ENCODE measurements at regions not wholly inside any gene's neighbourhood (a gene's known extent, or its start where the extent isn't known, plus 50 kb on each side); places are given as distances from the start of the nearest gene placed in this dataset.

DNA sequence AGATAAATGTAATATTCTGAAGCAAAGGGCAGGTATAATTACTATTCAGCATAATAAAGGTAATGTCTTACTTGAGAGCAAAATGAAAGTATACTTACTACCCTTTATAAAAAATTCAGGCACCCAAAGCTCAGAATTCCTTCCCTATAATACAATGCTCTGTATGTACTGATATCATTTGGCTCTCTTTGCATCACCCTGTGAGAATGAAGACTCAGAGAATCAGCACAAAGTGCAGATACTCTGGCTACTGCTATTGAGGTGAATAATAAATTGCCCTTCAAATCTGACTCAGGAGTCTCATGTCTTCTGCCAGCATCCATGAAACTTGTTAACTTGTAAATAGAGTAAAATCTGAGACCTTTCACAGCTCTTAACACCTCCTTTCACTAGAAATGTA, 108.5 kb upstream of the KCTD3 start:
- DNase-seq (ENCODE audit: low read depth, low spot score): no peak

DNA sequence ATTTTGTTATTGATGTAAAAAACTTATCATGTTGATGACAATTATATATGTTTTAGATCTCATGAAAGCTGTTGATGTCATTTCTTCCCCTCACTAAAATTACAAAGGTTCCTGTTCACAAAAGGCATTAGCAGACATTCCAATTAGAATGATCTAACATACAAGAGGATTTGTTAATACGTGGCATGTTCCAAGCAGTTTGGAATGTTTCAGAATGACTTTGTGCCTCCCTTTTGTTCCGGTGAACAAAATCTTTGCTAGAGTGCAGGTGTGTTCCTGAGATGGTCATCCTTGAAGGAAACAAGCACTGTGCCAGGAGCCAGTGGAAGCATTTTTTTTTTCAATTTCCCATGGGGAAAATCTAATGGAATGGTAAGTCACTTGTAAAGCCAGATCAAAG, 108.0 kb upstream of the KCTD3 start:
- DNase-seq (ENCODE audit: low read depth, low spot score): no peak

DNA sequence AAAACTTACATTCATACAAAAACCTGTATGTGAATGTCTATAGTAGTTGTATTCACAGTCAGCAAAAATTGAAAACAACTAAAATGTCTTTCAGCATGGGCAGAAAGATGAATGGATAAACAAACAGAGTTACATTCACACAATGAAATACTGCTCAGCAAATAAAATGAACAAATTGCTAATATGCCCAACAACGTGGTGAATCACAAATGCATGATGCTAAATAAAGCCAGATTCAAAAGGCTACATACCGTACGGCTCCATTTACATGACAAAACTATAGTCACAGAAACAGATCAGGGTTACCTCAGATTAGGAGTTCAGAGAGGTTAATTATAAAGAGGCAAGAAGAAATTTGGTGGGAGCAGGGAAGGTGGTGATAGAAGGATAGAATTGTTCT, 100.7 kb upstream of the KCTD3 start:
- no peak for DNase-seq (ENCODE audit: low read depth, low spot score)

DNA sequence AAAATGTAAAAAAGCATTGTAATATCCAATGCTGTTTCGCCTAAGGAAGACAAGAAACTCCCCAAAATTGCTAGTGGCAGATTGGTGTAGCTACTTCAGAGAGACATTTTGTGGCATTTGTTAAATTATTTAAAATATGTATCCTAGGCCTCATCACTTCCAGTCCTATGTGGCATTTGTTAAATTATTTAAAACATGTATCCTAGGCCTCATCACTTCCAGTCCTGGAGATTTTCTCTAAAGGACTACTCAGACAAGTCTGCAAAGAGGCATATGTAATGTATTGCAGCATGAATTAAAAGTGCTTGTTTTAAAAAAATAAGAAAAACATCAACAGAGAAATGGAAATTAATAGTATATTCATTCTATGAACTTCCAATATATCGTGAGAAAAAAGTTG, 95.6 kb upstream of the KCTD3 start:
- no peak for DNase-seq (ENCODE audit: low read depth, low spot score)

DNA sequence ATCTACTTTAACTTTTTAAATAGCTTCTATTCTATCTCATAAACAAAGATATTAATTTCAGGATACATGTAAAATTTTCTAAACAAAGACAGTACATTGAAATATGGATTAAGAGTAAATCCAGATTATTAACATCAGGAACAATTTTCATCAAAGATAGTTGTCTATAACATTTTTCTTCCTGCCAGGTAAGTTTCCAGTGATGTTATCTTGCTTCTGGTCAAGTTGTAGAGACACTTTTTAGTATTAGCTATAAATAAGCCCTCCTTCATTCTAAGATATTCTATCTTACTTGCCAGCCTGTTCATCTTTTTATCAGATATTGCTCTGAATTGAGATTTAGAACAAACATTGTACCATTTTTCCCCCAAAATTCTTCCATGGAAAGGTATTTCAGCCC, 94.4 kb upstream of the KCTD3 start:
- no peak for DNase-seq (ENCODE audit: low read depth, low spot score)

DNA sequence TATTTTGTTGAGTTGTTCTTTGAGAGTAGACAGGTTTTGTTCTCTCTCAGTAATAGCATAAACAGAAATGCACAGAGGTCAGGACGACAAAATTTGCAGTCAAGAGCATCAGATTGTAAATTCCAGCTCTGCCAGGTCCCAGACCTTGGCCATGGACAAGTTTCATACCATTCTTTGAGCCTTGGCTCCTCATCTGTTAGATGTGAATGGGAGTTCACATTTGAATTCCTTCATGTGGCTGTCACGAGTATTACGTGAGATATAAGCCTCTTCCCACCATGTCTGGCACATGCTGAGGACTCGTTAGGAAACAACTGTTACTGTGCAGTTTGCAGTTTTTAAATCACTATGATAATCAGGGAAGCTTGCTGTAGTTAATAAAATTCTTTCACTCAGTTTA, 93.2 kb upstream of the KCTD3 start:
- no peak for DNase-seq (ENCODE audit: low read depth, low spot score)

DNA sequence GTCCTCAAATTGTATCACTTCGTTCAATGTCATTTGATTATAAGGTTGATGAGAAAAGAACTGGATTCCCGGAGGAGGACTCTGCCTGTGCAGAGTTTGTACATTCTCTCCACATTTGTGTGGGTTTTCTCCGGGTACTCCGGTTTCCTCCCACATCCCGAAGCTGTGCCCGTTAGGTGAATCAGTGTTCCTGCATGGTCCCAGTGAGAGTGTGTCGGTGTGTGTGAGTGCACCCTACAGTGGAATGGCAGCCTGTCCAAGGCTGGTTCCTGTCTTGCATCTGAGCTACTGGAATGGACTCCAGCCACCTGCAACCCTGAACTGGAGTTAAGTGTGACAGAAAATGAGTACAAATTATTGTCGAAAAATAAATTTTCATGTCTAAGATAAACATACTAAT, 92.2 kb upstream of the KCTD3 start:
- DNase-seq (ENCODE audit: low read depth, low spot score): no peak

DNA sequence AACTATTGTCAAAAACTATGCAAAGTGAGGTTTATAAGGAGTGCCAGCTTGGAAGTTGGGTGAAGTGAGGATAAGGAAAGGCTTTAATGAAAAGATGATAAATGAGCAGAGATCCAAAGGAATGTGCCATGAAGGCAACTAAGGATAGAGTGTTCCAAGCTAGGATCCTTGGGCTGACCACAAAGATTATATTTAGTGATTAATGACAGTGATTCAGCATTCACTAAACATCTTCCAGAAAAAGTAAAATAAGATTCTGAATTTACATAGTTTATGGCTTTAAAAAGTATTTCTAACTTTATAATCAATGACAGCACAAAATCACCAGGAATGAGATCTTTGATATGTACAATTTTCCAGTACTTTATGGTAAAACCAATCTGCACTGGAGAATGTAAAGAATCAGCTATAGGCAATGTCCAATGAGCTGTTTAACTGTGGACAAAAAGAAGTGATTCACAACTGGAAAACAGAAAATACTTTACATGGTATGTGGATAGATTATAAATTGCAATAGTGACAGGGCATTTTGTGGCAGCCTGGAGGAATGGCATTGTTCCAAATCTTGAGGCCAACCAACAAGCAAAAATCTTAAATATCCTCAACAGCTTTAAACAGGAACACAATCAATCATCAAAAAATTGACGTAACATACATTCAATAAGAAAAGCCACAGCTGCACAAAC, 91.2 kb upstream of the KCTD3 start:
- no peak for DNase-seq (ENCODE audit: low read depth, low spot score)

DNA sequence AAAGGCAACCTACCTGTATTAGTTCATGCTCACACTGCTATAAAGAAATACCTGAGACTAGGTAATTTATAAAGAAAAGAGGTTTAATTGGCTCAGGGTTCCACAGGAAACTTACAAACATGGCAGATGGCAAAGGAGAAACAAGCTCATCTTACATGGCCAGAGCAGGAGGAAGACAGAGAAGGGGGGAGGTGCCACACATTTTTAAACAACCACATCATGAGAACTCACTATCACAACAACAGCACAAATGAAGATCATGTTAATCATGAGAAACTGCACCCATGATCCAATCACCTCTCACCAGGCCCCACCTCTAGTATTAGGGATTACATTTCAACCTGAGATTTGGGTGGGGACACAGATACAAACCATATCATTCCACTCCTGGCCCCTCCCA, 90.6 kb upstream of the KCTD3 start:
- DNase-seq (ENCODE audit: low read depth, low spot score): no peak

DNA sequence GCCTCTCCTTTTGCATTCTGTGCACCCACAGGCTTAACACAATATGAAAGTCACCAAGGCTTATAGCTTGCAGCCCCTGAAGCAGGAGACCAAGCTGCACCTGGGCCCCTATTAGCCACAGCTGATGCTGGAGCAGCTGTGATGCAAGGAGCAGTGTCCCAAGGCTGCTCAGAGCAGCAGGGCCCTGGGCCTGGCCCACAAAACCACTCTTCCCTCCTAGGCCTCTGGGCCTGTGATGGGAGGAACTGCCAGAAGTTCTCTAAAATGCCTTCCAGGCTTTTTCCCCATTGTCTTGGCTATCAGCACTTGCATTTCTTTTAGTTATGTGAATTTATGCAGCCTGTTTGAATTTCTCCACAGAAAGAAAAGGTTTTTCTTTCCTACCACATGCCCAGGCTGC, 89.5 kb upstream of the KCTD3 start:
- no peak for DNase-seq (ENCODE audit: low read depth, low spot score)

DNA sequence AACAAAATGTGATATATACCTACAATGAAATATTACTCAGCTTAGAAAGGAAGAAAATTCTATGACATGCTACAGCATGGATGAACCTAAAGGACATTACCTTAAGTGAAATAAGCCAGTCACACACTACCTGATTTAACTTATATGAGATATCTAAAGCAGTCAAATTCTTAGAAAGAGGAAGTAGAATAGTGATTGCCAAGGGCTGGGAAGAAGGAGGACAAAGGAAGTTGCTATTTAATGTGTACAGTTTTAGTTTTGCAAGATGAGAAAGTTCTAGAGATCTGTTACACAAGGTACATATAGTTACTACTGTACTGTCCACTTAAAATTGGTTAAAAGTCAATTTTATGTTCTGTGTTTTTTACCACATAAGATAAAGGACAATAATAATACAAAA, 87.5 kb upstream of the KCTD3 start:
- DNase-seq (ENCODE audit: low read depth, low spot score): no peak

DNA sequence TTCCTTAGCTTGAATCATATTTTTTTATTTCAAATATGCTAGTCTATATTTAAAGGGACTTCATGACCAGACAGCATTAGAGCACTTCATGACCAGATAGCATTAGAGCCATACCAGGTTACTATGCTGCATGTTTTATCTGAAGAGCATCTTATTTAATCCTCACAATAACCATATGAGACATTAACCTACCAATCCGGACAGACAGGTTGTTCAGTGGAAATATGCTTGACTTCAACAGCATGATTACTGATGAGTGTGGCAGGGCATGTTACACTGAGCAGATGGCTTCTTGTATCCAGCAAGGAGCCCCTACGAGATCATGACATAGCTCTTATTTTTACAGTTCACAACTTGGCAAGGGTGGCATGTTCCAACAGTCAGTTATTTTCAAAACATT, 85.0 kb upstream of the KCTD3 start:
- no peak for DNase-seq (ENCODE audit: low read depth, low spot score)

DNA sequence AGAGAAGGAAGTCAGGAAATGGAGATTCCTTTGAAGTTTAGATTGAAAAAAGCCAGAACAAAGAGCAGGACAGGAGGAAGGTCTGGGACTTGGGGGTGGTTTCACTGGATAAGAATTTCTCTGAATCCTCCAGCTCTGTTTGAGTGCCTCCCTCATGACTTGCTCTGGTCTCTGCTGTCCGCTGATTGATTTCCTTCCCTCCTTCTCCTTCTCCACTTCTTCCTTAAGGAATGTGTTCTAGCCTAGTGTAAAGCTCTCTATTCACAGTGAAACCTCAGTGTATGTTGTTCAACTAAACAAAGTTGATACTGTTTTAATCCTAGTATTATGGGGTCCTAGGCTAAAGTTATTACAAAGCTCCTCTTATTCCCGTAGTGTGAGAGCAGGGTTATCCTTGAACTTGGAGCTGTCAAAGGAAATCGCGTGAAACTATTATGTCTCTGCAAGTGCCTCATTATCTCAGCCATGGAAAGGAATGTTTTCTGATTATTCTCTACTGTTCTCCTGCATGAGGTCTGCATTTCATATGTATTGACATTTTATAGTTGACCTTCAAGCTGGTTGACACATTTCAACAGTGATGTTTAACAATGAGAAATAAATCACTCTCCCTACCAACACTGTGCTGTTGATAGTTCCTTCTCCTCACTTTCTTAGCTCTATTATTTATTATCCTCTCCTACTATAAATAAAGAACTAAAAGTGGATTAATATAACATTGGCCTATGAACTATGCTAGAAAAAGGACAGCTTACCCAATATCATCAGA, 82.7 kb upstream of the KCTD3 start:
- peak; percentile 12 for DNase-seq (ENCODE audit: low read depth, low spot score)

DNA sequence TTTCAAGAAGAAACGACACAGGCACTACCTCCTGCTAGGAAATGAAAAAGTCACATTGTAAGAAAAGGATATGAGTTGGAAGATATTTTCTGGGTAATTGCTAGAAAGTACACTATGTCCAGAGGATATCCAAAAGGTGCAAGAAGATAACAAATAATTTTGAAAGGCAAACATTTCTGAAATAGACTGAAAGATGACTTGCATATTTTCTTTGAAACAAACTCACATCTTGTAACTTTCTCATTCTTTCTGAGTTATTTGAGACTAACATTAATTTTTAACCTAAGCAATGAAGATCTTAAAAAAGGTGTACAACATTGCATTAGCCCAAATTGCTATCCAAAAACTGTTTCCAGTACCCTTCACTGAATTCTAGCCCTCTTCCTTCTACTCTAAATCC, 79.6 kb upstream of the KCTD3 start:
- no peak for DNase-seq (ENCODE audit: low read depth, low spot score)

DNA sequence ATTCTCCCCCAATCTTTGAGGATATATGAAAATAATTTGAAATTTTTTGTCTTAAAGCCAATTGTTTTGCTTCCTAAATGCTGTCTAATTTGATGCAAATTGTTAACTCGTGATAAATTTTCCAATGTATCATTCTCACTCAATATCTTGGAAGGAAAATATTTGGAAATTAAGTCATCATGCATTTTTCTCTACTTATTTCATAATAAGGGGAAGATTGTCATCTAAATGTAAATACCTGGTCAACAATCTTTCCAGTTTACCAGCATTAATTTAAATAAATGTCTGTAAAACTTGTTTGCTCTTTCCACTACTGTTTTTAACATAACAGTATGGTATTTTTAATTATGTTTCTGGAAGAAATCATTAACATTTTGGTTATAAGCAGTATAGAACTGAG, 78.3 kb upstream of the KCTD3 start:
- DNase-seq (ENCODE audit: low read depth, low spot score): no peak

DNA sequence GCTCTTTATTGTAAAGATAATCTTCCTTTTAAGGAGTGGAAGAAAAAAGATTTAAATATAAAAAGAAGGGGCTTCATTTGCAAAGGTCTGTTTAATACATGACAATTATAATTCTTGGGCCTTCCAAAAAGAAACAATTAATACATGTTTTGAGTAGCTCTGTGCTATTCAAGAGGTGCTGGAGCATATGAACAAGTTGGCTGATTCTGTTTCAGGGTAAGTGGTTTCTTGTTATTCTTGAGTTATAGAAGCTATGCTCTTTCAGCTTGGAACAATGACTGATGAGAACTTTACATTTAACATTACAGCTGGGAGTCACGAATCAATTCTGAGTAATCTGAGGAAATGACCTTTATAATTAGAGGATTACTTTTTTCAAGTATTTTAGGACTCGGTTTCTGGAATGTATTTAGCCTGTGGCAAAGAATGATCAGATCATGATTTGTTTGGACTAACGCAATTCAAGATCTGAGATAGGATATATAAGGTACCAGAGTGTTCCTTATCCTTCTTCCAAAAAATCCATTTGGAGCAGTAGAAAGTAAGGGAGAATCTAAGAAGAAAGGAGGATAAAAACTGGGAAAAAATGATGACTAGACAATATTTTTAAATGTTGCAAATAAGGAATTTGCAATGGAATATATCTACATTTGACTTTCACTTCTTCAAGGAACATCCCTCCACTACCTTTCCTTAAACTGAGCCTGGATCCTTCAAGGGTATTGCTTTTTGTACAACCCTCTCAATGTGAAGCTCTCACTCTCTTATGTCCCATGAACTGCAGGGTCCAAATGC, 77.1 kb upstream of the KCTD3 start:
- DNase-seq (ENCODE audit: low read depth, low spot score): no peak

DNA sequence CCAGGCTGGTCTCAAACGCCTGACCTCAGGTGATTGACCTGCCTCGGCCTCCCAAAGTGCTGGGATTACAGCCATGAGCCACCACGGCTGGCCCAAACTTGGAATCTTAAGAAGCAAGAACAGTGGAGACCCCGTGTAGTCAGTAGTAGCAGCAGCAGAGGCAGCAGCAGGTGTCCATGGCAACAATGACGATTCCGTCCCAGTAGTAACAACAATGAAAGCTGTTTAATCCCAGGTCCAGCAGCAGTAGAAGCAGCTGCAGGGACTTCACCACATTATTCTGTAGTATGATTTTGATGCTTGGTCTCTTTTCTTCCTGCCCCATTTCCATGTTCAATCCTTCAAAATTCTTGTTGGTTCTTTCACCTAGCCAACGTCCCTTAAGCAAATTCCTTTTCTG, 69.6 kb upstream of the KCTD3 start:
- no peak for DNase-seq (ENCODE audit: low read depth, low spot score)

DNA sequence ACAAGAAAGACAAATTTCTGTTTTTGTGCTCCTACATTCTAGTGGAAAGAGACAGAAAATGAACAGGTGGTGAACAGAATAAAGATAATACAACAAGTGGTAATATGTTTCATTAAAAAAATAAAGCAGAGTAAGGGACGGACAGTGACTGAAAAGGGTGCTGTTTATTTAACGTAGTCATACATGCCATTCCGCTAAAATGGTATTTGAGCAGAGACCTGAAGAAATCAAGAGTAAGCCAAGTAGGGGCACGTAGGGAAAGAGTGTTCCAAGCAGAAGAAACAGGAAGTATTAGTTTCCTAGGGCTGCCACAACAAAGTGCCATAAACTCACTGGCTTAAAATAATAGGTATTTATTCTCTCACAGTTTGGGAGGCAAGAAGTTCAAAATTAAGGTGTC, 65.6 kb upstream of the KCTD3 start:
- DNase-seq (ENCODE audit: low read depth, low spot score): no peak

DNA sequence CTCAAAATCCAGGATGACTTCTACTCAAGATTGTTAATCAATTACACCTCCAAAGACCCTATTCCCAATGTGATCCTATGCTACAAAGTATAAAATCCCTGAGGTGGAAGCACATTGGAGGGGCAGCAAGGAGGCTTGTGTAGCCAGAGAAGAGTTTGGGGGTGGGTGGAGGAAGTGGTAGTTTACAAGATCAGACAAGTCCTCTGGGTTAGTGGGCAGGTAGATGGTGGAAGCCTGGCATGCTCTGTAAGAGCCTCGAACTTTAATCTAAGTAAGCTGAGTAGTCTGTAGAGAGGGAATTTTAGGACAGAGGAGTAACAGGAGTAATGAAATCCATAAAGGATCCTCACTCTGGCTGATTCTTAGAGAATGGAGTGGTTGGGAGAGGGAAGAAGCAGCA, 65.0 kb upstream of the KCTD3 start:
- no peak for DNase-seq (ENCODE audit: low read depth, low spot score)

DNA sequence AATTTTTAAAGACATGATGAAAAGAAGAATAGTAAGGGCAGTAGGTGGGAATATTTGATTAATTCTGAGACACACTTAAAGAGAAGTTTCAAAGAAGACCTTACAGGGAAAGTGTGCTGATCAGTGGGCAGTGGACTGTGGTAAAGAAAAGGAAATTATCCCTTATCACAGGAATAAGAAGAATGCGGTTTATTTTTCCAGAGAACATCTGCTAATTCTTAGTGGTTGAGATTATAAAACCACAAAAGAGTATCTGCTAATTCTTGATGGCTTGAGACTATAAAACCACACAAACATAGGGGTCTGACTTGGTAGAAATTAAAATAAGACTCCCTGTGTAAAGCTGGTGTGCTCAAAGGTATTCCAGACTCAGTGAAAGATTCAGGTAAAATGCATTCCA, 60.0 kb upstream of the KCTD3 start:
- DNase-seq (ENCODE audit: low read depth, low spot score): no peak

DNA sequence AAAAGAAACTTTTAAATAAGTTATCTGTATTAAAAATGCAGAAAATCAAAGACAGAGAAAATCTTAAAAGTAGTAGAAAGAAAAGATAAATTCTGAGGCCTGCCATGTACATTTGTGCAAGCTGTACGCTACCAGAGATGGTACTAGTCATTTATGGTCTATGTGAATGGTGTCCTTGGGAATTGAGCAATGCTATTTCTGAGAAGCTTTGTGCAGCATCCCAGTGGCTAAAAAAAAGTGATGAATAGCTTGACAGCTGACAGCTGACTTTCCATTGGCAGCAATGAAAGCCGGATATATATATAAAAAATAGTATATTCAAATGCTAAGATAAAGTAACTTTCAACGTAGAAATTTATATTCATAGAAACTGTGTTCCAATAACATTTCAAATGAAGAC, 58.8 kb upstream of the KCTD3 start:
- DNase-seq (ENCODE audit: low read depth, low spot score): no peak

All from iPS DF 19.7 (cell line).